ENCODE measurements at regions not wholly inside any gene's neighbourhood (a gene's known extent, or its start where the extent isn't known, plus 50 kb on each side); places are given as distances from the start of the nearest gene placed in this dataset.

GRCh38 chr5:100188778-100189177 lies 346.4 kb upstream of the FAM174A start:
- Histone ChIP-seq H3K4me3 (replicated peaks in 1 of 4; ENCODE audit: control extremely low read depth in 1 of 4, insufficient read depth in 1 of 4, low read depth in 3 of 4, low read length in 4 of 4) (no peak overlapping the region), H2AFZ (ENCODE audit: low read length) (no peak overlapping the region), H3K27me3 (ENCODE audit: control insufficient read depth, insufficient read depth, low read length) (no peaks in the 10 kb centered on the region), H3K36me3 (ENCODE audit: control insufficient read depth, insufficient read depth, low read length) (no peaks in the 10 kb centered on the region), H3K4me1 (ENCODE audit: control insufficient read depth, extremely low read depth, insufficient read depth, low read length) (no peaks in the 10 kb centered on the region), H3K9ac (ENCODE audit: insufficient read depth, low read length) (no peak overlapping the region), H3K9me3 (ENCODE audit: control insufficient read depth, insufficient read depth, low read depth, low read length) (no peaks in the 10 kb centered on the region), H3K79me2 (ENCODE audit: control insufficient read depth, insufficient read depth, low read length) (no peaks in the 10 kb centered on the region), H3K27ac (ENCODE audit: insufficient read depth, low read length) (no peak overlapping the region), H3K4me2 (ENCODE audit: extremely low read depth, insufficient read depth, low read length) (no peak overlapping the region), H4K20me1 (ENCODE audit: control insufficient read depth, extremely low read depth, insufficient read depth, low read length) (no peaks in the 10 kb centered on the region)
- TF ChIP-seq EZH2 (IDR thresholded peaks at IDR 0.05; ENCODE audit: low read length, missing control alignments): no peak
- TF ChIP-seq, protein P1, sequence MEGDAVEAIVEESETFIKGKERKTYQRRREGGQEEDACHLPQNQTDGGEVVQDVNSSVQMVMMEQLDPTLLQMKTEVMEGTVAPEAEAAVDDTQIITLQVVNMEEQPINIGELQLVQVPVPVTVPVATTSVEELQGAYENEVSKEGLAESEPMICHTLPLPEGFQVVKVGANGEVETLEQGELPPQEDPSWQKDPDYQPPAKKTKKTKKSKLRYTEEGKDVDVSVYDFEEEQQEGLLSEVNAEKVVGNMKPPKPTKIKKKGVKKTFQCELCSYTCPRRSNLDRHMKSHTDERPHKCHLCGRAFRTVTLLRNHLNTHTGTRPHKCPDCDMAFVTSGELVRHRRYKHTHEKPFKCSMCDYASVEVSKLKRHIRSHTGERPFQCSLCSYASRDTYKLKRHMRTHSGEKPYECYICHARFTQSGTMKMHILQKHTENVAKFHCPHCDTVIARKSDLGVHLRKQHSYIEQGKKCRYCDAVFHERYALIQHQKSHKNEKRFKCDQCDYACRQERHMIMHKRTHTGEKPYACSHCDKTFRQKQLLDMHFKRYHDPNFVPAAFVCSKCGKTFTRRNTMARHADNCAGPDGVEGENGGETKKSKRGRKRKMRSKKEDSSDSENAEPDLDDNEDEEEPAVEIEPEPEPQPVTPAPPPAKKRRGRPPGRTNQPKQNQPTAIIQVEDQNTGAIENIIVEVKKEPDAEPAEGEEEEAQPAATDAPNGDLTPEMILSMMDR (conservative IDR thresholded peaks at IDR 0.05 in 1 of 2, IDR thresholded peaks at IDR 0.05 in 1 of 2; ENCODE audit: low read depth in 1 of 2, low read length in 2 of 2): no peak
- DNase-seq (ENCODE audit: low read depth in 2 of 2): no peak

- DNase-seq (ENCODE audit: low read depth in 2 of 2): peak in 1 of 2 donors; percentile 44
- no peak overlapping the region for H2AFZ ChIP-seq (ENCODE audit: low read length)
- no peaks in the 10 kb centered on the region for H3K9me3 ChIP-seq (ENCODE audit: control insufficient read depth, insufficient read depth, low read depth, low read length)
- H3K36me3 ChIP-seq (ENCODE audit: control insufficient read depth, insufficient read depth, low read length): no peaks in the 10 kb centered on the region
- no peak overlapping the region for H3K4me2 ChIP-seq (ENCODE audit: extremely low read depth, insufficient read depth, low read length)
- no peaks in the 10 kb centered on the region for H4K20me1 ChIP-seq (ENCODE audit: control insufficient read depth, extremely low read depth, insufficient read depth, low read length)
- TF ChIP-seq, protein P1 (conservative IDR thresholded peaks at IDR 0.05 in 1 of 2, IDR thresholded peaks at IDR 0.05 in 1 of 2; ENCODE audit: low read depth in 1 of 2, low read length in 2 of 2): no peak
- no peak for TF ChIP-seq EZH2 (IDR thresholded peaks at IDR 0.05; ENCODE audit: low read length, missing control alignments)
- H3K9ac ChIP-seq (ENCODE audit: insufficient read depth, low read length): no peak overlapping the region
- no peaks in the 10 kb centered on the region for H3K27me3 ChIP-seq (ENCODE audit: control insufficient read depth, insufficient read depth, low read length)
- no peak overlapping the region for H3K27ac ChIP-seq (ENCODE audit: insufficient read depth, low read length)
- no peaks in the 10 kb centered on the region for H3K79me2 ChIP-seq (ENCODE audit: control insufficient read depth, insufficient read depth, low read length)
- H3K4me1 ChIP-seq (ENCODE audit: control insufficient read depth, extremely low read depth, insufficient read depth, low read length): no peaks in the 10 kb centered on the region
- H3K4me3 ChIP-seq (replicated peaks in 1 of 4; ENCODE audit: control extremely low read depth in 1 of 4, insufficient read depth in 1 of 4, low read depth in 3 of 4, low read length in 4 of 4): no peak overlapping the region
Observed at GRCh38 chr5:100188339-100188738, 346.8 kb upstream of the FAM174A start.

DNA sequence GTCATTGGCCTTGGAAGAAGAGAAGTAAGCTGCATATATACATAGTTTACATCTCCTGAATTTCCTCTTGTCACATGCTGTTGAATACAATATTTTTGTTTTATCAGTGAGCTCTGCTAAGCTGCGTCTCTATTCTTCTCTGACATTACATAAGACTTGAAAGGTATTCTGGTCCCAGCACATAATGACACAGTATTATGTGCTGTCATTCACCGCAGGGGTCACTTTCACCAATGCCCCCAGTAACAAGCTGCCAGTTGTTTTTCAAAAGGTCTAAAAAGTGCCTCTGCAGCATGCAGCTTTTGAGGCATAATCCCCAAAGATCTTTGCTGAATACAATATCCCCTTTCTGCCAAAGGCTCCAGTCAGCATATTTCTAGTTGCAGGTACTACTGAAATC lies 349.0 kb upstream of the FAM174A start:
- TF ChIP-seq EZH2 (IDR thresholded peaks at IDR 0.05; ENCODE audit: low read length, missing control alignments): no peak
- TF ChIP-seq, protein P1 (conservative IDR thresholded peaks at IDR 0.05 in 1 of 2, IDR thresholded peaks at IDR 0.05 in 1 of 2; ENCODE audit: low read depth in 1 of 2, low read length in 2 of 2): no peak
- DNase-seq (ENCODE audit: low read depth in 2 of 2): no peak
- Histone ChIP-seq H3K36me3 (ENCODE audit: control insufficient read depth, insufficient read depth, low read length) (no peaks in the 10 kb centered on the region), H3K27me3 (ENCODE audit: control insufficient read depth, insufficient read depth, low read length) (no peaks in the 10 kb centered on the region), H3K79me2 (ENCODE audit: control insufficient read depth, insufficient read depth, low read length) (no peaks in the 10 kb centered on the region), H3K4me2 (ENCODE audit: extremely low read depth, insufficient read depth, low read length) (no peak overlapping the region), H4K20me1 (ENCODE audit: control insufficient read depth, extremely low read depth, insufficient read depth, low read length) (no peaks in the 10 kb centered on the region), H2AFZ (ENCODE audit: low read length) (no peak overlapping the region), H3K27ac (ENCODE audit: insufficient read depth, low read length) (no peak overlapping the region), H3K4me3 (replicated peaks in 1 of 4; ENCODE audit: control extremely low read depth in 1 of 4, insufficient read depth in 1 of 4, low read depth in 3 of 4, low read length in 4 of 4) (no peak overlapping the region), H3K9me3 (ENCODE audit: control insufficient read depth, insufficient read depth, low read depth, low read length) (no peaks in the 10 kb centered on the region), H3K9ac (ENCODE audit: insufficient read depth, low read length) (no peak overlapping the region), H3K4me1 (ENCODE audit: control insufficient read depth, extremely low read depth, insufficient read depth, low read length) (no peaks in the 10 kb centered on the region)

Measured in fibroblast of lung (primary cell).